Peyer's patch (tissue), 4 donors: ENCODE measurements at regions not wholly inside any gene's neighbourhood (a gene's known extent, or its start where the extent isn't known, plus 50 kb on each side); places are given as distances from the start of the nearest gene placed in this dataset.
A peak's percentile ranks its signal among the peaks of the same experiment; 100 is the strongest.

ENCODE experiments used
- DNase-seq, 3 donors: peaks; one replicate each; pipeline ENCODE4 v3.0.0-alpha.2; 2017 to 2019
- H3K27ac ChIP-seq, 4 donors: fragments of 200-600 bp; sonication (generic); one replicate each; pipeline ENCODE4 v1.5.1; 2016 to 2019
- H3K27me3 ChIP-seq, 2 donors: fragments of 200-600 bp; sonication (generic); one replicate each; pipeline ENCODE4 v1.5.1; 2019
- H3K36me3 ChIP-seq, 3 donors: fragments of 200-600 bp; sonication (generic); one replicate each; pipeline ENCODE4 v1.5.1; 2016 to 2019
- H3K4me1 ChIP-seq, 4 donors: fragments of 200-600 bp; sonication (generic); one replicate each; pipeline ENCODE4 v1.5.1; 2016 to 2019
- H3K4me3 ChIP-seq, 4 donors: fragments of 200-600 bp; sonication (generic); 1 replicate in 3 of 4; 2 replicates in 1 of 4; pipeline ENCODE4 v1.5.1; 2016 to 2019; ENCODE audit warnings: mild to moderate bottlenecking in 1 of 4
- H3K9me3 ChIP-seq, 4 donors: fragments of 200-600 bp; sonication (generic); one replicate each; pipeline ENCODE4 v1.5.1; 2016 to 2019; ENCODE audit warnings: mild to moderate bottlenecking in 1 of 4
- CTCF ChIP-seq, 6 experiments: fragments of 450-650 bp in 4 of 6; fragments of 200-600 bp in 2 of 6; sonication (generic) in 1 of 6; IDR thresholded peaks; one replicate each; pipeline ENCODE4 v1.5.1; 2017 to 2019; ENCODE audit warnings: antibody characterized with exemption in 6 of 6, mild to moderate bottlenecking in 3 of 6, moderate library complexity in 1 of 6
- POLR2A ChIP-seq, 2 donors: fragments of 450-650 bp; IDR thresholded peaks; one replicate each; pipeline ENCODE4 v1.5.1; 2017; ENCODE audit warnings: antibody characterized with exemption in 2 of 2, mild to moderate bottlenecking in 2 of 2, moderate library complexity in 2 of 2

GRCh38 chr6:21740376-21741124 lies 147.0 kb downstream of the SOX4 start:
- Histone ChIP-seq H3K27ac (no peak overlapping the region), H3K4me3 (no peak overlapping the region), H3K4me1 (peaks cover 0 to 30% (median 0%) of the 10 kb centered on the region in 4 donors), H3K36me3 (no peaks in the 10 kb centered on the region), H3K9me3 (no peaks in the 10 kb centered on the region), H3K27me3 (no peaks in the 10 kb centered on the region)
- TF ChIP-seq POLR2A (IDR thresholded peaks at IDR 0.05), result no peak
- no peak for TF ChIP-seq CTCF (IDR thresholded peaks at IDR 0.05)
- no peak for DNase-seq

DNA sequence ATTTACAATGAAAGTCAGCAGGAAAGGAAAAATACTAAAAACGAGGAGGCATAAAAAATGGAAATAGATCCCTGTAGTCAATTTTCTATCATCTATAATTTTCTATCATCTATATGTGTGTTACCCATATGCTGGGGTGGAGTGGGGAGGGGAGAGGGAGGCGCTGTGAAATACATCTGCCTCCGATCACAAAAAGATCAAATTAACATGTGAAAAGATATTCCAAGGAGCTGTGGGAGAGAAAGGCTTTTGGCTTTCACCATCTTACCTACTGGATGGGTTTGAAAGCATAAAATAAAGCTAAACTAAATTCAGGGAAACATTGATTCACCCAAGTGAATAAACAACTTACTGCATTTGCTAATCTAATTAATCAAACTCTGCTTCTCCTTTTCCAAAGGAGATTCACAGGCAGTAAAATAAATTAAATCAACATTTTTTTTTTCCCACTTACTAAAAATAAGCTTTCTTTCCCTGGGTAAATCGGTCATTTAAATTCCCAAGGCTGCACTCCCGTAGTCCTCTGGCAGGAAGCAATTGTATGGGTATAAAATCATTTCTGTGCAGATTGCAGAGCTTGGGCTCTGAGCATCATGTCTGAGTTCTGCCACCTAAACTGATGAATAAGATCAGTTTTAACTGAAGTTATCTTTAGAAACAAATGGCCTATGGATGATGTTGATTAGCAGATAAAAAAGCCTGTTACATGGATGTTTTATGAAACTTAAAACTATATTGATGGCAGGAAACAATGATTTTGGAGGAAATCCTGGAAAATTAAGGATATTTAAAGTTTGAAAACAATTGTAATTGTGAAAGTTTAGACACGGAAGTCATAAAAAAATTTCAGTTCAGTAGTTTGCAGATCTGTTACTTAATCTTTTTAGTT lies 147.9 kb downstream of the SOX4 start:
- H3K4me1 ChIP-seq, result peaks cover 0 to 30% (median 0%) of the 10 kb centered on the region in 4 donors
- H3K36me3 ChIP-seq, result no peaks in the 10 kb centered on the region
- peak overlapping the region in 1 of 4 donors; percentile 35 for H3K27ac ChIP-seq
- no peaks in the 10 kb centered on the region for H3K27me3 ChIP-seq
- no peak overlapping the region for H3K4me3 ChIP-seq
- H3K9me3 ChIP-seq, result no peaks in the 10 kb centered on the region
- DNase-seq, result no peak
- TF ChIP-seq CTCF (IDR thresholded peaks at IDR 0.05) (no peak), POLR2A (IDR thresholded peaks at IDR 0.05) (no peak)

DNA sequence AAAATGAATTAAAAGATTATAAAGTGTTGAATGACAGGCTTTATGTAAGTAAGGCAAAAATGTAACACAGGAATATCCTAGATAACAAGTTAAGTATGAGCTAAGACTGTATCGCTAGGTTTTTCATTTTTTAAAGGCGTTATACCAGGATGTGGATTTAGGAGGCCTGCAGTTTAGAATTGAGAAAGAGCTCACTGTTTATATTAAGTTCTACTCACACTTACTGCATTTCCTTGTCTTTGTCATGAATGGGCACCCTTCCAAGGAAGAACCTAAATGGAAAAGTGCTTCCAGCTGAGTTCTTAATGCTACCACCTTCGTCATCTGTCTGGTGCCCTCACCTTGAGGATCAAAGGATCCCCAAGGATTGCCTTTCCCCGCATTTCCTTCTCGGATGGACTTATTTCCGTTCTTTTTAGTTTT lies 148.7 kb downstream of the SOX4 start:
- H3K4me3 ChIP-seq, result no peak overlapping the region
- H3K4me1 ChIP-seq, result peaks cover 0 to 30% (median 0%) of the 10 kb centered on the region in 4 donors
- no peaks in the 10 kb centered on the region for H3K9me3 ChIP-seq
- H3K27me3 ChIP-seq, result no peaks in the 10 kb centered on the region
- H3K36me3 ChIP-seq, result no peaks in the 10 kb centered on the region
- DNase-seq, result no peak
- H3K27ac ChIP-seq, result peak overlapping the region in 1 of 4 donors; percentile 35
- TF ChIP-seq CTCF (IDR thresholded peaks at IDR 0.05) (no peak), POLR2A (IDR thresholded peaks at IDR 0.05) (no peak)

DNA sequence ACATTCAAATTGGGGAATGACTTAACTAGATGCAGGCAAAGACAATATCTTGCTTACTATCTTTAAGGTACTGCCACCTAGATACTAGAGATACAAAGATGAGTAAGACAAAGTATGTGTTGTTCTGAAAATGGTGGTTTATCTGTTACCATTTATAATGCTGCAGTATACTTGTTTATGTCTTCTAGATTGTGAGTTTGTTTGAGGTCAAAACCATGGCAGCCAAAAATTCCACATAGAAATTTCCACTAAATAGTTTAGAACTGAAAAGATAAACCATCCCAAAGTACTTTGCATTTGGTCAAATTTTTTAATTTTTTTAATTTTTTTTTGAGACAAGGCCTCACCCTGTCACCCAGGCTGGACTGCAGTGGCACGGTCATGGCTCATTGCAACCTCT lies 150.8 kb downstream of the SOX4 start:
- TF ChIP-seq POLR2A (IDR thresholded peaks at IDR 0.05) (no peak), CTCF (IDR thresholded peaks at IDR 0.05) (no peak)
- no peak for DNase-seq
- H3K9me3 ChIP-seq, result no peaks in the 10 kb centered on the region
- H3K4me3 ChIP-seq, result no peak overlapping the region
- H3K27ac ChIP-seq, result no peak overlapping the region
- H3K27me3 ChIP-seq, result no peaks in the 10 kb centered on the region
- H3K36me3 ChIP-seq, result no peaks in the 10 kb centered on the region
- H3K4me1 ChIP-seq, result peaks cover 0 to 28% (median 0%) of the 10 kb centered on the region in 4 donors

GRCh38 chr6:21745543-21746337 lies 152.2 kb downstream of the SOX4 start:
- H3K4me3 ChIP-seq, result no peak overlapping the region
- no peaks in the 10 kb centered on the region for H3K27me3 ChIP-seq
- TF ChIP-seq CTCF (IDR thresholded peaks at IDR 0.05), result no peak
- TF ChIP-seq POLR2A (IDR thresholded peaks at IDR 0.05), result no peak
- DNase-seq, result no peak
- no peaks in the 10 kb centered on the region for H3K36me3 ChIP-seq
- peaks cover 0 to 17% (median 0%) of the 10 kb centered on the region in 4 donors for H3K4me1 ChIP-seq
- H3K9me3 ChIP-seq, result no peaks in the 10 kb centered on the region
- no peak overlapping the region for H3K27ac ChIP-seq
